HEK293 (cell line): ENCODE measurements at regions not wholly inside any gene's neighbourhood (a gene's known extent, or its start where the extent isn't known, plus 50 kb on each side); places are given as distances from the start of the nearest gene placed in this dataset.

ENCODE experiments used
- CTCF ChIA-PET: fragments of 350-600 bp; formaldehyde crosslinking; extraction: SDS; loops from one replicate; lab custom pipeline; 2021; ENCODE audit warnings: antibody characterized with exemption; lab: Yijun Ruan, JAX
- POLR2A ChIA-PET: fragments of 300-600 bp; formaldehyde crosslinking; extraction: SDS; loops from one replicate; lab custom pipeline; 2020; ENCODE audit warnings: antibody characterized with exemption, inconsistent platforms; lab: Yijun Ruan, JAX
- H3K27ac ChIP-seq: fragments of 200-500 bp; sonication (Bioruptor generic); 2 replicates; pipeline ENCODE4 v1.5.1; 2014; ENCODE audit warnings: low read depth, low read length, control low read depth, inconsistent platforms; ENCODE audit errors: extremely low read depth
- H3K36me3 ChIP-seq, 2 experiments: fragments of 200-500 bp in 1 of 2; sonication (Bioruptor generic) in 1 of 2; 1 replicate in 1 of 2; 2 replicates in 1 of 2; pipeline ENCODE4 v1.5.1; 2014 to 2017; ENCODE audit warnings: inconsistent platforms in 2 of 2, low read length in 2 of 2; ENCODE audit not compliant: control insufficient read depth in 2 of 2, insufficient read depth in 1 of 2
- H3K4me1 ChIP-seq: fragments of 200-500 bp; sonication (Bioruptor generic); 2 replicates; pipeline ENCODE4 v1.5.1; 2014; ENCODE audit warnings: mild to moderate bottlenecking, low read length, inconsistent platforms; ENCODE audit not compliant: control insufficient read depth, insufficient read depth
- H3K4me3 ChIP-seq: 2 replicates; pipeline ENCODE4 v1.5.1; 2011; ENCODE audit warnings: low read depth, mild to moderate bottlenecking, control low read depth, low read length, moderate library complexity
- H3K9me3 ChIP-seq: fragments of 200-500 bp; sonication (Bioruptor generic); 2 replicates; pipeline ENCODE4 v1.5.1; 2014; ENCODE audit warnings: low read depth, low read length, inconsistent platforms; ENCODE audit not compliant: control insufficient read depth, insufficient read depth
- FEZF1 ChIP-seq: fragments of 450-650 bp; formaldehyde crosslinking; IDR thresholded peaks from 2 replicates; pipeline ENCODE4 v1.5.1; 2016; ENCODE audit warnings: missing biosample characterization, missing genetic modification characterization
- GFI1B ChIP-seq: fragments of 450-650 bp; formaldehyde crosslinking; IDR thresholded peaks from 2 replicates; pipeline ENCODE4 v1.5.1; 2016; ENCODE audit warnings: missing biosample characterization, missing genetic modification characterization
- GLI4 ChIP-seq: fragments of 450-650 bp; formaldehyde crosslinking; IDR thresholded peaks from 2 replicates; pipeline ENCODE4 v1.5.1; 2016; ENCODE audit warnings: missing biosample characterization, missing genetic modification characterization
- KLF1 ChIP-seq: fragments of 450-650 bp; formaldehyde crosslinking; IDR thresholded peaks from 2 replicates; pipeline ENCODE4 v1.5.1; 2016; ENCODE audit warnings: missing biosample characterization, missing genetic modification characterization
- KLF16 ChIP-seq: fragments of 450-650 bp; formaldehyde crosslinking; IDR thresholded peaks from 2 replicates; pipeline ENCODE4 v1.5.1; 2017; ENCODE audit warnings: missing biosample characterization, missing genetic modification characterization
- MZF1 ChIP-seq: fragments of 450-650 bp; formaldehyde crosslinking; IDR thresholded peaks from 2 replicates; pipeline ENCODE4 v1.5.1; 2017; ENCODE audit warnings: missing biosample characterization, missing genetic modification characterization, borderline replicate concordance
- OVOL3 ChIP-seq: fragments of 450-650 bp; formaldehyde crosslinking; IDR thresholded peaks from 2 replicates; pipeline ENCODE4 v1.5.1; 2016; ENCODE audit warnings: missing biosample characterization, missing genetic modification characterization
- SP7 ChIP-seq: fragments of 450-650 bp; formaldehyde crosslinking; IDR thresholded peaks from 2 replicates; pipeline ENCODE4 v1.5.1; 2016; ENCODE audit warnings: missing biosample characterization, missing genetic modification characterization
- YY1 ChIP-seq: fragments of 450-650 bp; formaldehyde crosslinking; IDR thresholded peaks from 2 replicates; pipeline ENCODE4 v1.5.1; 2018; ENCODE audit warnings: missing biosample characterization, missing genetic modification characterization
- YY2 ChIP-seq: fragments of 450-650 bp; formaldehyde crosslinking; IDR thresholded peaks from 2 replicates; pipeline ENCODE4 v1.5.1; 2016; ENCODE audit warnings: missing biosample characterization, missing genetic modification characterization
- ZNF121 ChIP-seq: fragments of 450-650 bp; formaldehyde crosslinking; IDR thresholded peaks from 2 replicates; pipeline ENCODE4 v1.5.1; 2016; ENCODE audit warnings: missing biosample characterization, missing genetic modification characterization
- ZNF184 ChIP-seq: fragments of 450-650 bp; IDR thresholded peaks from 2 replicates; pipeline ENCODE4 v1.5.1; 2018; ENCODE audit warnings: missing biosample characterization, mild to moderate bottlenecking, missing genetic modification characterization
- ZNF19 ChIP-seq: fragments of 450-650 bp; formaldehyde crosslinking; IDR thresholded peaks from 2 replicates; pipeline ENCODE4; 2016; ENCODE audit warnings: missing biosample characterization, missing genetic modification characterization, low read depth
- ZNF473 ChIP-seq: fragments of 450-650 bp; formaldehyde crosslinking; IDR thresholded peaks from 2 replicates; pipeline ENCODE4 v1.5.1; 2017; ENCODE audit warnings: missing biosample characterization, missing genetic modification characterization
- ZNF521 ChIP-seq: fragments of 450-650 bp; formaldehyde crosslinking; IDR thresholded peaks from 2 replicates; pipeline ENCODE4 v1.5.1; 2017; ENCODE audit warnings: missing biosample characterization, mild to moderate bottlenecking, missing genetic modification characterization
- ZNF596 ChIP-seq: fragments of 450-650 bp; IDR thresholded peaks from 2 replicates; pipeline ENCODE4 v1.5.0; 2018; ENCODE audit warnings: missing biosample characterization, mild to moderate bottlenecking, missing genetic modification characterization, moderate library complexity
- TF ChIP-seq, protein P1 (sequence below): fragments of 450-650 bp; formaldehyde crosslinking; conservative IDR thresholded peaks from 2 replicates; pipeline ENCODE4 v1.5.1; 2016; ENCODE audit warnings: low read depth, missing biosample characterization, missing genetic modification characterization
- TF ChIP-seq, protein P2 (sequence below): fragments of 450-650 bp; formaldehyde crosslinking; IDR thresholded peaks from 2 replicates; pipeline ENCODE4 v1.5.1; 2016; ENCODE audit warnings: missing biosample characterization, missing genetic modification characterization
- TF ChIP-seq, protein P3 (sequence below): fragments of 450-650 bp; formaldehyde crosslinking; IDR thresholded peaks from 2 replicates; pipeline ENCODE4 v1.5.1; 2016; ENCODE audit warnings: missing biosample characterization, missing genetic modification characterization
- TF ChIP-seq, protein P4 (sequence below): fragments of 450-650 bp; formaldehyde crosslinking; optimal IDR thresholded peaks from 2 replicates; pipeline ENCODE3; 2016; ENCODE audit warnings: missing biosample characterization, mild to moderate bottlenecking, missing genetic modification characterization

DNA sequence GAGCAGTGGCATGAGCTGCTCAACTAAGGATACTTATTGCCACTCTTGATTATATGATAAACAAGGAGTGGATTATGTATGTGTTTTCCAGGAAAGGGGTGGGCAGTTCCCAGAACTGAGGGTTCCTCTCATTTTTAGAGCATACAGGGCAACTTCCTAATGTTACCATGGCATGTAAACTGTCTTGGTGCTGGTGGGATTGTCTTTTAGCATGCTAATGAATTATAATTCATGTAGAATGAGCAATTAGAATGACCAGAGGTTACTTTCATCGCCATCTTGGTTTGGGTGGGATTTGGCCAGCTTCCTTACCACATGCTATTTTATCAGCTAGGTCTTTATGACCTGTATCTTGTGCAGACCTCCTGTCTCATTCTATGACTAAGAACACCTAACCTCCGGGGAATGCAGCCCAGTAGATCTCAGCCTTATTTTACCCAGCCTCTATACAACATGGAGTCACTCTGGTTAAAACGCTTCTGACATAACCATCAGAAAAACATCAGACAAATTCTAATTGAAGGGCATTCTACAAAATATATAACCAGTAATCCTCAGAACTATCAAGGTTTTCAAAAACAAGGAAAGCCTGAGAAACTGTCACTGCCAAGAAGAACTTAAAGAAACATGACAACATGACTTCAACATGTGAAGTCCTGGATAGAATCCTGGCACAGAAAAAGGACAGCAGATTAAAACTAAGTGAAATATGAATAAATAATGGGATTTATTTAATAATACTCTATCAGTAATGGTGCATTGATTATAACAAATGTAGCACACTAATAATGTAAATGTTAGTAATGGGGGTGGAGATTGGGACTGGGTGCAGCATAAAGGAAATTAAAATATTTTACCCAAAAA, 365.0 kb downstream of the SEMA3D start:
- H3K4me3 ChIP-seq = no peak overlapping the region
- no peak overlapping the region for H3K27ac ChIP-seq
- no peaks in the 10 kb centered on the region for H3K9me3 ChIP-seq
- POLR2A ChIA-PET = no interaction called here
- no peaks in the 10 kb centered on the region for H3K4me1 ChIP-seq
- no peaks in the 10 kb centered on the region for H3K36me3 ChIP-seq
- TF ChIP-seq OVOL3 (tag by site-specific recombination) = no peak
- TF ChIP-seq, protein P1, sequence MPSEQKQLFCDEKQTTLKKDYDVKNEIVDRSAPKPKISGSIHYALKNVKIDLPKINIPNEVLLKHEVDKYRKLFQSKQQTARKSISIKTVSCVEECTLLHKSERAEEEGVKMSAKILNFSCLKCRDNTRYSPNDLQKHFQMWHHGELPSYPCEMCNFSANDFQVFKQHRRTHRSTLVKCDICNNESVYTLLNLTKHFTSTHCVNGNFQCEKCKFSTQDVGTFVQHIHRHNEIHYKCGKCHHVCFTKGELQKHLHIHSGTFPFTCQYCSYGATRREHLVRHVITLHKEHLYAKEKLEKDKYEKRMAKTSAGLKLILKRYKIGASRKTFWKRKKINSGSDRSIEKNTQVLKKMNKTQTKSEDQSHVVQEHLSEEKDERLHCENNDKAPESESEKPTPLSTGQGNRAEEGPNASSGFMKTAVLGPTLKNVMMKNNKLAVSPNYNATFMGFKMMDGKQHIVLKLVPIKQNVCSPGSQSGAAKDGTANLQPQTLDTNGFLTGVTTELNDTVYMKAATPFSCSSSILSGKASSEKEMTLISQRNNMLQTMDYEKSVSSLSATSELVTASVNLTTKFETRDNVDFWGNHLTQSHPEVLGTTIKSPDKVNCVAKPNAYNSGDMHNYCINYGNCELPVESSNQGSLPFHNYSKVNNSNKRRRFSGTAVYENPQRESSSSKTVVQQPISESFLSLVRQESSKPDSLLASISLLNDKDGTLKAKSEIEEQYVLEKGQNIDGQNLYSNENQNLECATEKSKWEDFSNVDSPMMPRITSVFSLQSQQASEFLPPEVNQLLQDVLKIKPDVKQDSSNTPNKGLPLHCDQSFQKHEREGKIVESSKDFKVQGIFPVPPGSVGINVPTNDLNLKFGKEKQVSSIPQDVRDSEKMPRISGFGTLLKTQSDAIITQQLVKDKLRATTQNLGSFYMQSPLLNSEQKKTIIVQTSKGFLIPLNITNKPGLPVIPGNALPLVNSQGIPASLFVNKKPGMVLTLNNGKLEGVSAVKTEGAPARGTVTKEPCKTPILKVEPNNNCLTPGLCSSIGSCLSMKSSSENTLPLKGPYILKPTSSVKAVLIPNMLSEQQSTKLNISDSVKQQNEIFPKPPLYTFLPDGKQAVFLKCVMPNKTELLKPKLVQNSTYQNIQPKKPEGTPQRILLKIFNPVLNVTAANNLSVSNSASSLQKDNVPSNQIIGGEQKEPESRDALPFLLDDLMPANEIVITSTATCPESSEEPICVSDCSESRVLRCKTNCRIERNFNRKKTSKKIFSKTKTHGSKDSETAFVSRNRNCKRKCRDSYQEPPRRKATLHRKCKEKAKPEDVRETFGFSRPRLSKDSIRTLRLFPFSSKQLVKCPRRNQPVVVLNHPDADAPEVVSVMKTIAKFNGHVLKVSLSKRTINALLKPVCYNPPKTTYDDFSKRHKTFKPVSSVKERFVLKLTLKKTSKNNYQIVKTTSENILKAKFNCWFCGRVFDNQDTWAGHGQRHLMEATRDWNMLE = no peak
- no peak for TF ChIP-seq ZNF596 (tag by site-specific recombination)
- CTCF ChIA-PET = no interaction called here

DNA sequence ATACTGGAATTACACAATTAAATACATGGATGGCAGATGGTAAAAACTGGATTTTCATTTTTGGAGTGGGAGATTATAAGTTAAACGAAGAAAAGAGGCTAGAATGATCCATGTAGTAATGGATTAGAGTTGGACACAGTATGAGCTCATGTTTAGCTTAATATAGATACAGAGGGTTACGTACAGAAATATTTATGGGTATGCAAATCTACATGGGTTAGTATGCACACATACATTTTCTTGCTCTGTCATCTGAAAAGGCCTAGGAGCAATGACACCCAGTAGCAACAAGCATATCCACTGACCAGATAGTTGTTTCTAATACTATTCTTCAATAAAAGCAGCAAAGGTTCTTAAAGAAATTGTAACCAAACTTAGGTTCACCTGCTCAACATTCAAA, 366.4 kb downstream of the SEMA3D start:
- Histone ChIP-seq H3K9me3 (no peaks in the 10 kb centered on the region), H3K36me3 (no peaks in the 10 kb centered on the region), H3K4me3 (no peak overlapping the region), H3K27ac (no peak overlapping the region), H3K4me1 (no peaks in the 10 kb centered on the region)
- ChIA-PET CTCF (no interaction called here), POLR2A (no interaction called here)
- no peak for TF ChIP-seq YY2
- TF ChIP-seq ZNF121 (tag by site-specific recombination) = no peak
- TF ChIP-seq, protein P2, sequence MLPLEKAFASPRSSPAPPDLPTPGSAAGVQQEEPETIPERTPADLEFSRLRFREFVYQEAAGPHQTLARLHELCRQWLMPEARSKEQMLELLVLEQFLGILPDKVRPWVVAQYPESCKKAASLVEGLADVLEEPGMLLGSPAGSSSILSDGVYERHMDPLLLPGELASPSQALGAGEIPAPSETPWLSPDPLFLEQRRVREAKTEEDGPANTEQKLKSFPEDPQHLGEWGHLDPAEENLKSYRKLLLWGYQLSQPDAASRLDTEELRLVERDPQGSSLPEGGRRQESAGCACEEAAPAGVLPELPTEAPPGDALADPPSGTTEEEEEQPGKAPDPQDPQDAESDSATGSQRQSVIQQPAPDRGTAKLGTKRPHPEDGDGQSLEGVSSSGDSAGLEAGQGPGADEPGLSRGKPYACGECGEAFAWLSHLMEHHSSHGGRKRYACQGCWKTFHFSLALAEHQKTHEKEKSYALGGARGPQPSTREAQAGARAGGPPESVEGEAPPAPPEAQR (tag by site-specific recombination) = no peak
- TF ChIP-seq ZNF521 (tag by site-specific recombination) = no peak
- TF ChIP-seq GFI1B = no peak
- TF ChIP-seq KLF1 (tag by site-specific recombination) = no peak
- TF ChIP-seq, protein P3, sequence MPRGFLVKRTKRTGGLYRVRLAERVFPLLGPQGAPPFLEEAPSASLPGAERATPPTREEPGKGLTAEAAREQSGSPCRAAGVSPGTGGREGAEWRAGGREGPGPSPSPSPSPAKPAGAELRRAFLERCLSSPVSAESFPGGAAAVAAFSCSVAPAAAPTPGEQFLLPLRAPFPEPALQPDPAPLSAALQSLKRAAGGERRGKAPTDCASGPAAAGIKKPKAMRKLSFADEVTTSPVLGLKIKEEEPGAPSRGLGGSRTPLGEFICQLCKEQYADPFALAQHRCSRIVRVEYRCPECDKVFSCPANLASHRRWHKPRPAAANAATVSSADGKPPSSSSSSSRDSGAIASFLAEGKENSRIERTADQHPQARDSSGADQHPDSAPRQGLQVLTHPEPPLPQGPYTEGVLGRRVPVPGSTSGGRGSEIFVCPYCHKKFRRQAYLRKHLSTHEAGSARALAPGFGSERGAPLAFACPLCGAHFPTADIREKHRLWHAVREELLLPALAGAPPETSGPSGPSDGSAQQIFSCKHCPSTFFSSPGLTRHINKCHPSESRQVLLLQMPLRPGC (tag by site-specific recombination) = no peak
- no peak for TF ChIP-seq ZNF184 (tag by site-specific recombination)
- no peak for TF ChIP-seq OVOL3 (tag by site-specific recombination)
- no peak for TF ChIP-seq ZNF473 (tag by site-specific recombination)
- TF ChIP-seq MZF1 (tag by site-specific recombination) = no peak
- TF ChIP-seq, protein P4, sequence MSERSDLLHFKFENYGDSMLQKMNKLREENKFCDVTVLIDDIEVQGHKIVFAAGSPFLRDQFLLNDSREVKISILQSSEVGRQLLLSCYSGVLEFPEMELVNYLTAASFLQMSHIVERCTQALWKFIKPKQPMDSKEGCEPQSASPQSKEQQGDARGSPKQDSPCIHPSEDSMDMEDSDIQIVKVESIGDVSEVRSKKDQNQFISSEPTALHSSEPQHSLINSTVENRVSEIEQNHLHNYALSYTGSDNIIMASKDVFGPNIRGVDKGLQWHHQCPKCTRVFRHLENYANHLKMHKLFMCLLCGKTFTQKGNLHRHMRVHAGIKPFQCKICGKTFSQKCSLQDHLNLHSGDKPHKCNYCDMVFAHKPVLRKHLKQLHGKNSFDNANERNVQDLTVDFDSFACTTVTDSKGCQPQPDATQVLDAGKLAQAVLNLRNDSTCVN (tag by site-specific recombination) = no peak
- no peak for TF ChIP-seq YY1 (tag by site-specific recombination)
- no peak for TF ChIP-seq SP7 (tag by site-specific recombination)
- no peak for TF ChIP-seq FEZF1
- TF ChIP-seq KLF16 (tag by site-specific recombination) = no peak
- no peak for TF ChIP-seq GLI4 (tag by site-specific recombination)
- TF ChIP-seq ZNF19 (tag by site-specific recombination) = no peak
